SH-SY5Y (cell line): ENCODE measurements at regions not wholly inside any gene's neighbourhood (a gene's known extent, or its start where the extent isn't known, plus 50 kb on each side); places are given as distances from the start of the nearest gene placed in this dataset.

Experiments
- GATA2 ChIP-seq: IDR thresholded peaks from 2 replicates; pipeline ENCODE4 v1.6.1; 2011; ENCODE audit warnings: mild to moderate bottlenecking, low read depth, low read length
- GATA3 ChIP-seq: IDR thresholded peaks from 2 replicates; pipeline ENCODE4 v1.6.1; 2011; ENCODE audit warnings: low read depth, mild to moderate bottlenecking, low read length, moderate library complexity

DNA sequence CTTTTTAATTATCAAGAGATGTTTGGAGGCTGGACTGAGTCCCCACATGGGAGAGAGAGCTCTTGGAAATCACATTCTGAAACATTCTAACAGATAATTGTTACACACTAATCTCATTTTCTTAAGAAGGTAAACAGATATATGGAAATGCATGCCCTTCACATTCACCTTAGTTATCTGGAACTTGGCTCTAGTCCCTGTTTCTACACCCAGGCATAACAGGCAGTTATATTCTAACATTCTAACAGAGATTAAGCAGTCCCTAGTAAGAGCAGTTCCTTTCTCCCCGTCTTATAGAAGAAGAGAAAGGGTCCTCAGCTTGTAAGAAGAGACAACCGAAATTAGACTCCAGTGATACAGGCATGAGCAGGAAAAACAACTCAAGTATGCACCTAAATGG is 385.4 kb downstream of the SOX11 start:
- TF ChIP-seq GATA3 (no peak), GATA2 (no peak)

DNA sequence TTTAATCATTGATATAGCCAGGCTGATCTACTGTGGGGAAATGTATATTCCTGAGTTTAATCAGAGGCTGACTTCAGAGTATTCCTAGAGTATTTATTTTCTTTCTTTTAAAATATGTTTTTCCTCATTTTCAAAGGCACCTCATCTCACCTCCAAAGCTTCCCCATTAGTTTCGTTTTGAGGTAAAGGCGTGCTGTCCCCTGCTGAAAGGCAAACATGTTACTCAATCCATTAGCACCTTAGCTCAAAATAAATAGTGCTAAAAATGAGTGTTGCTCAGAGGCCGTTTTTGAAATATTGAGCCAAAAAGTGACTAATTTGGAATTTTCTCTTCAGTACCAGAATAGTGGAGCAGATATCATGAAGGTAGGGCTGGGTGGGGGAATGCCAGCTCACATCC is 386.2 kb downstream of the SOX11 start:
- TF ChIP-seq GATA3 (no peak), GATA2 (no peak)

DNA sequence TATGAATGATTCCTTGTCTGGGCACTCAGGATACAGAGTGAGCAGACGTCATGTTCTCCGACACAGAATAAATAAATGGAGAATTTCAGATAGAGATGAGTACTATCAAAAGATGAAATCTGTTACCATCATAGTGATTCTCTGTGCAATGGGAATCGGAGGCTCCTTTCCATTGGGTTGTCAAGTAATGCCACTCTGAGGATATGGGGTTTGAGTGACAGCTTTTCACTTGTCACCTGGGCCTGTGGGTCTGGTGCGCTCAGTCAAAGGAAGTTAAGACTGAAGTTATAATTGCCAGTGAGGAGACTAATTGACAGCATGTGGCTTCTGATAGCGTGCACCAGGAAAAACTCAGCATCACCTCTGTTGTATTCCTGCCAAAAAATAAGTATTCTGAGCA is 387.2 kb downstream of the SOX11 start:
- no peak for TF ChIP-seq GATA3
- no peak for TF ChIP-seq GATA2

DNA sequence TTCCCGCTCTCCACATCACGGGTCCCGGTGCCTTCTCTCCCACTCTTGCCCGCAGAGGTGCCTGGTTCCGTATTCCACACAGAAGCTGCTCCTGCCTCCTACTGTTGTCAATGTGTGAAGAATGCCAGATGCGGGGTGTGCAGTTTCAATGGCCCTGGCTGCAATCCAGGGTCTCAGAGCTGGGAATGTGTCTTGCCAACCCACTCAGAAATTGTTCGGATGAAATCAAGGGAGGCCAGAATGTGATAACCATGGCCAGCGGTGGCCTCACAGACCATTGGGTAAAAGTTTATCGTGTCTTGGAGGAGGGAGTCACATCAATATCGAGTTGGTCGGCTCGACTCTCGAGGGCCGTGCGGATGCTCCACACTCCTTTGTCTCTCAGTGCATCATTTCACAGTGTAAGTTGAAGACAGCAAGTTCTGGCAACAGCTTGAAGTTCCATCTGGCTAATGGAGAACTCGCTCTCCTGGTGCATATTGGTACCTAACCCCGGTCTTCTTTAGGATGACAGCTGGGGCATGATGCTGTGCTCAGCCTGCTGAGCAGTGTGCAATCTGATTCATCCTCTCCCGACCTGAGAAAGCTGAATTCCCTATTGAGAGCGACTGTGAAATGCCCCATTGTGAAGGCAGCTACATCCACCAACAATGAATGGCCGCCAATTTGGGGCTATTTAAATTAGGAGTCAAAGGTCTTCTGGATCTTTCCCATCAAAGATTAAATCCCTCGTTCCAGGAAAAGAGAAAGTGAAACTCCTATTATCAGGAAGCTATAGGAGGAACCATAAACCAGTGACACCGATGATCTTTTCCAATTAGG is 389.0 kb downstream of the SOX11 start:
- TF ChIP-seq GATA2 (no peak), GATA3 (no peak)

DNA sequence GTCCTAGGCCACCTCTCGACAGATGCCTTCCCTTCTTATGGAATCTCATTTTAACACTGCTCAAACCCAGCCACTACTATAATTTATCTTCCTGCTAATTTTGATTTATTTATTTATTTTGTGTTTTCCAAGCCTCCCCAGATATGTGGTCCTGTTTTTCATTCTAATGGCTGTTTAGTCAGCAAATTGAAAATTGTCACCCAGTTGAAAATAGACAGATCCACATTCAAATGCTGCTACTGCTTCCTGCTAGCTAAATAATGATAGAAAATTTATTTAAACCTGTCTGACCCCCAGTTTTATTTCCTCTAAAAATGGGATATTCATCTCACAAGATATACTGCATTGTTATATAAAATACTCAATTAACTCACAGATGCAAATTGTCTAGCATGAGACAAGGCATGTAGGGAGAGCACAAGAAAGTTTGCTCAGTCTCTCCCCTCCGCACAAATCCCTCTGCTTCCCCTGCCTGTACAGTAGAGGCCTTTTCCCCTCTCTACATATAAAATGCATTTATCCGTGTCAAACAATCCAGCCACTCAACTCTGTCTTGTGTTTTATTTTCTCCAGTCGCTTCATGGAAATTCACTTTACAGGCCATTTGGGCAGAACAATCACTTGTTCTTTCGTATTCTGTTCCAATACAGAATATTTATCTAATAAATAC is 389.9 kb downstream of the SOX11 start:
- TF ChIP-seq GATA3: no peak
- peak; percentile 43 for TF ChIP-seq GATA2

DNA sequence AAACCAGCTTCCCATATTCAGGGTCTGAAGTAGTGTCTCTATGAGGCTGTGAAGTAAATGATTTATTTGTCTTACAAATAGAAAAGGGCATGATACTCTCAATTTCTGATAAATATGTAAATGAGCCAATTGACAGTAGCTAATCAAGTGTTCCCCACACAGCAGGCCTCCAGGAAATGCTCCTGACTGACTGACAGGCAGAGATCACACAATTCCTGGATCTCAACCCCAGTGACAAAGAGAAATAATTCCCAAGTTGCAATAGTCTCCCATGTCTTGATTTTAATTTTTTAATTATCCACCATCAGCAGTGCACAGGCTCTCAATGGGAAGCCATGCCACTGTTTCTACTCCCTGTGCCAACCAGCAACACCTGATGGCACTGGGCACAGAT is 390.4 kb downstream of the SOX11 start:
- TF ChIP-seq GATA3 (no peak), GATA2 (no peak)

DNA sequence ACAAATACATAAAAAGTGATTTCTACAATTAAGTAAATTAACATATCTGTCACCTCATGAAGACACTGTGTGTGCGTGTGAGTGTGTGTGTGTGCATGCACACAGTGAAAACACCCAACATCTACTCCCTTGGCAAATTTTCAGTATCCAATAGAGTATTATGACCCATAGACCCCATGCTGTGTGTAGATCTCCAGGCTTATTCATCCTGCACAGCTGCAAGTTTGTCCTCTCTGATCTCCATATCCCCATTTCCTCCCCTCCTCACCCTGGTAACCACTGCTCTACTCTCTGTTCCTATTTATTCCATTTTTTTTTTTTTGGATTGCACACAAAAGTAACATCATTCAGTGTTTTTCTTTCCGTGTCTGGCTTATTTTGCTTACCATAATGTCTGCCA is 391.0 kb downstream of the SOX11 start:
- TF ChIP-seq GATA3: no peak
- no peak for TF ChIP-seq GATA2

DNA sequence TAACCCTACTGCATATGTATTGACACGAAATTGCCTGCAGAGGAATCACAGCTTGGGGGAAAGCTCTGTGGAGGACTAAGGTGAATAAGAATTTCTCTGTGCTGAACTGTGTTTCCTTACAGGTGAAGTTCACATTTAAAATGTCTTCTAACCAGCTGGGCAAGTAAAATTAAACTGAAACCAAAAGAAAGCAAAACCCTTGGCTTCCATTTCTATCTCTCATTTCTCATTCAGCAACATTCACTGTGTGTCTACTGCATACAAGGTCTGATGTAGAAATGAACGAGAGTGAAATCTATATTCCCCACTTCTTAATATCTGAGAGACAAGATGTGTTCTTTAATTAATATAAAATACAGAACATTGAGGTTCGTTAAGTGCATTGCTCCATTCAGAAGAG is 397.3 kb downstream of the SOX11 start:
- TF ChIP-seq GATA3 (no peak), GATA2 (no peak)

DNA sequence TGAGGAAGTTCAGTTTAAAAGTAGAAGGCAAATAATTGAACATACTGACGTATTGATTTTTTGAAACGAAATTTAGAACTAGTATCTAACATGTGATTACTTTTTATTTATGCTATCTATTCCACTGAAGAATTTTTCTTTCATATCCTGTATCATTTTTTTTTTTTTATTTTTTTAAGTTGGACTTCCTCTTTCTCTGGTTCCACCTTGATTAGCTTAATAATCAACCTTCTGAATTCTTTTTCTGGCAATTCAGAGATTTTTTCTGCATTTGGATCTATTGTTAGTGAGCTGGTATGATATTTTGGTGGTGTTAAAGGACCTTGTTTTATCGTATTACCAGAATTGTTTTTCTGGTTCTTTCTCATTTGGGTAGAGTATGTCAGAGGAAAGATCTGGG is 411.2 kb downstream of the SOX11 start:
- TF ChIP-seq GATA3 (no peak), GATA2 (no peak)

DNA sequence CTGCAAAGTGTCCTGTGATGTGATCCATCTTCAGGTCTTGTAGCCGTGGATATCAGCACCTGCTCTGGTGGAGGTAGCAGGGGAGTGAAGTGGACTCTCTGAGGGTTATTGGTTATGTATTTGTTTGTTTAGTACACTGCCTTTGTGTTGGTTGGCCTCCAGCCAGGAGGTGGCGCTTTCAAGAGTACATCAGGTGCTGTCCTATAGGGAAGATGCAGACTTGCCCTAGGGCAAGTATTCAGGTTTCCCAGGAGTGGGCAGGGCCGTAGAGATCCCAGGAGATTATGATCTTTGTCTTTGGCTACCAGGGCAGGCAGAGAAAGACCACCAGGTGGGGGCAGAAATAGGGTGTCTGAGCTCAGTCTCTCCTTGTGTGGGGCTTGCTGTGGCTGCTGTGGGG is 411.8 kb downstream of the SOX11 start:
- TF ChIP-seq GATA2 (no peak), GATA3 (no peak)

DNA sequence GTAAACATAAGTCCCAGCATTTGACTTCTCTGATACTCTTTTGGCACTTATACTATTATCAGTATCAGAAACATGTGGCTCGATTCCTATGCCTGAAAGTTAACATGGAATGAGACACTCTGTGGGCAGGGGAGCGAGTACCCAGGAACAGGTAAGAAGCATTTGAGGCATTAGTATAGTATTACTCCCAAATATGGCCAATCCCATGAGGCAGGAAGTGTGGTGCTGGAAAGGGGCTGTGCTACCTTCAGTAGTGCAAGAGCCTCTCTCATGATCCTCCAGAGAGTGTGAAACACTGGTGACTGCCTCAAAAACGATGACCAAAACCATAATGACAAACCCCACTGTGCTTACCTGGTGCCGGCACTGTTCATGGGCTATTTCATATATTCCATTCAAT is 415.1 kb downstream of the SOX11 start:
- TF ChIP-seq GATA3 (no peak), GATA2 (no peak)

DNA sequence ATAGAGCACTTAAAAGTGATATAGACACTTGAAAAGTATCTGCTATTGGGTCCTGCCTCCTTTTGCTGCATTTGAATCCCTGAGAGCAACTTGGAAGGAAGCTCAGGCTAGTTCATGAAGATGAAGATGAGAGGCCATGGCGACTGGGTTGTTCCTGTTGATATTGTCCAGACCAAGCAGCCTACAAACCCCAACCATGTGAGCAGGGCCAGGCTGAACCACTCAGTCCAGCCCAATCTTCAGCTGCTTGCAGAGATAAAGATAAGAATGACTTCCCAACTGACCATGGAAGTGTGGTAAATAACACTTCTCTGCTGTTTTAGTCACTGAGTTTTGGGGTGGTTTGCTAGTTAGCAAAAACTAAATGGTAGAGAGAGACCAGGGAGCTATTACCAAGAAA is 417.6 kb downstream of the SOX11 start:
- TF ChIP-seq GATA2 (no peak), GATA3 (no peak)

DNA sequence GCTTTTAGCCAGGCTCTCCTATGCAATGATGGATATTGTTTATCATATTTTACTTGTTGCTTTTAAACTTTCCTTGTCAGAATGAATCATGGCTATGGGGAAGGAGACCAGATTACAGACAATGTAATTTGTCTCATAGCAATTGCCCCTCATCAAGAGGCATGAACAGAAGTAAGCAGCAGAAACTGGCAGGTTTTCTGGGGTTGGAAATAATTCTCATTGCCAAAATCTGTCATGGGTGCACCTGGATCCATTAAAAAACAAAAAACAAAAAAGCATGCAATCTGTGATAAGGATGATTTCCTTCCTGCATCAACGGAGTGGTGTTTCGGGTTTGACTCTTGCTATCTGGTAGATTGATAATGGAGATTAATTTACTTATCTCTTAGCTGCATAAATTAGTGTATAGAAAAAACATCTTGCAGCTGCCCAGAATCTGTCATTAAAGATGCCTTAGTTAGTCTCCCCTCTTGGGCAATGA is 419.6 kb downstream of the SOX11 start:
- TF ChIP-seq GATA3: peak; percentile 99
- peak; percentile 97 for TF ChIP-seq GATA2

DNA sequence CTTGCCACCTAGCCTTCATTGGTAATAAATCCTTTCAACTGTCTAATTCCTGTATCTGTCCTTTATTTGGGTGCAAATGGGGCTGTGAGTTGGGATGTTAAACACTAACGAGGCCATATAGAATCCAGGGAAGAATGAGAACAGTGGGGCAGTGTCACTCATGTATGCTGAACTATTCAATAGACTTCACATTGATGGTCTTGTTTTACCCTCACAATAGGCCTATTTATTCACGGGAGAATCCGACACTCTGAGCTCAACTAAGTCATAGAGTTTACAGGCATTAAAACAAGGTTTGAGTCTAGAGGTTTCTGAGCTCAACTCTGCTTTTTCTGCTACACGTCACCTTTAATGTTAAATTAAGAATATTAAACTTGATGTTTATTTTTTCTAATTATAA is 421.6 kb downstream of the SOX11 start:
- TF ChIP-seq GATA2: no peak
- TF ChIP-seq GATA3: no peak

DNA sequence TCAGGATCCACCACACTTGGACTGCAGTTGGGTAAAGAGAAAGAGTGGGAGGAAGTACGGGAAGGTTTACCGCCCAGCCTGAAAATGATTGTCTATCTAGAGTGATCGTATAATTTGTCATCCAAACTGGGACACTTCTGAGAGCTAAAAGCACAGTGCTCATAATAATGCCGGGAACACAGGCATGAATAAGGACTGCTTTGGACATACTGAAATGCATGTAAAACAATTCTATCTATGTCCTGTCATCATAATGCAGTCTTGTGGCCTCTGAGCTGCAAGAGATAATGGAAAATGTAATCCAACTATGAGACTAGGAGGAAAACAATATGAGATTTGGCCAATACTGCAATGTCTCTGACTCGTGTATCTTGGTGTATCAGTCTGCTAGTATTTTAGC is 435.5 kb downstream of the SOX11 start:
- TF ChIP-seq GATA3 (no peak), GATA2 (no peak)

DNA sequence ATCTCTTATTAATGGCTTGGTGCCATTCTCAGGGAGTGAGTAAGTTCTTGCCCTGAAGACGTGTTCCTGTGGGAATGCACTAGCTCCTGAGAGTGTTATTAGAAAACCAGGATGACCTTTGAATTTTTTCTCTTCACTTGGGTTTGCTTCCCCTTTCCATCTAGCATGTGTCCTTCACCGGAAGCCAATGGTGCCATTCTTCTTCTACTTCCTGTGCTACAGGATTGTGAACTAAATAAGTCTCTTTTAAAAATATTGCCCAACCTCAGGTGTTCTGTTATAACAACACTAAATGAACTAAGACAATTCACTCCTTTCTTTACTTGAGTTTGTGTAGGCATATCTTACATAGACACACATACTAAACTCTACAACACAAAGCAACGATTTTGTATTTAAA is 447.0 kb downstream of the SOX11 start:
- TF ChIP-seq GATA3 (no peak), GATA2 (no peak)
